ENCODE measurements at regions not wholly inside any gene's neighbourhood (a gene's known extent, or its start where the extent isn't known, plus 50 kb on each side); places are given as distances from the start of the nearest gene placed in this dataset.

- TF ChIP-seq CTCF (IDR thresholded peaks at IDR 0.05; ENCODE audit: low read length) (no peak), EZH2 (optimal IDR thresholded peaks at IDR 0.05; ENCODE audit: low read depth, low read length) (no peak)
Observed at GRCh38 chr10:105586451-105587098, 945.5 kb downstream of the SORCS3 start.

Data from MM.1S (cell line).